ENCODE measurements at regions not wholly inside any gene's neighbourhood (a gene's known extent, or its start where the extent isn't known, plus 50 kb on each side); places are given as distances from the start of the nearest gene placed in this dataset.
"Not testable (repeated sequence)": the region's sequence is repeated elsewhere in the genome, so short reads cannot be mapped to it uniquely, and the experiment has no call there.

DNA sequence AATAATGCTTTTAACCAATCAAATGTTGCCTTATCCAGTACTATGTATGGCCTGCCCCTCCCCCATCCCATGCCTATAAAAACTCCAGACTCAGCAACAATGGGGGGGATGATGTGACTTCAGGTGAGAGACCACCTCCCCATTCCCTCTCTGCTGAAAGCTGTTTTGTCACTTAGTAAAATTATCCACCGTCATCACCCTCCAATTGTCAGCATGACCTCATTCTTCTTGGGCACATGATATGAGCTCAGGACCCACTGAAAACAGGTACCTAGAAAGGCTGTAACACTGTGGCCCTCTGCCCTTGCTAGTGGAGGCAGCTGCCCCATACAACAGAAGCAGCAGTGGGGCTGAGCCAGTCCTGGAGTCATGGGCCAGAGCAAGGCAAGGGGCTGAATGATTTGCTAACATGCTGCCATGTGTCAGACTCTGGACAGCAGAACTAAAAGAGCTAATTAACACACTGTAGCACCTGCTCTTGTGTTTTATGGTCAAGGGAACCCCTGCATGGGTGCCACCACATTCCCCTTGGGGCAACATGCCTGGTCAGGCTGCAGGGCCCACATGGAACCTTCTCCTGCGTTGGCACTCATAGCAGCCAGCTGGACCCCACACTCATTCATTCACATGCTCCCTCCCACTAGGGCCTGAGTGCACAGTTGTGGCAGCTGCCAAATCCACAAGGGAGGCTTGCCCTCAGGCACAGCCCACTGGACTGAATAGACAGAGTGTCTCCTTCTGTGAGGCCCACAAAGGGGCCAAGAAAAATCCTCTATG lies 722.2 kb upstream of the PCDH20 start:
- TF ChIP-seq POLR2A (IDR thresholded peaks at IDR 0.05; ENCODE audit: low read depth, low read length) = no peak
- DNase-seq (ENCODE audit: insufficient read length, low spot score) (no peak), FAIRE-seq (no peak)

DNA sequence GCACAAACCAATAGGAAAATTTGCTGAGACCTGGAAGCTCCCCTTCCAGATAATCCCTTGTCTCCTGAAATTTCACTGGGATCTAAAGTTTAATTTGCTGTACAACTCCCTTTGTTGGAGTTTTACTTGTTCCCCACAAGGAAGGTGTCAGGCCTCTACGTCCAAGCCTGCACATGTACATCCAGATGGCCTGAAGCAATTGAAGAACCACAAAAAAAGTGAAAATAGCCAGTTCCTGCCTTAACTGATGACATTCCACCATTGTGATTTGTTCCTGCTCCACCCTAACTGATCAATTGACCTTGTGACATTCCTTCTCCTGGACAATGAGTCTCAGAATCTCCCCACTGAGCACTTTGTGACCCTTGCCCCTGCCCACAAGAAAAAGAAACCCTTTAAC lies 716.0 kb upstream of the PCDH20 start:
- DNase-seq (ENCODE audit: insufficient read length, low spot score) = no peak
- no peak for FAIRE-seq
- no peak for TF ChIP-seq POLR2A (IDR thresholded peaks at IDR 0.05; ENCODE audit: low read depth, low read length)

DNA sequence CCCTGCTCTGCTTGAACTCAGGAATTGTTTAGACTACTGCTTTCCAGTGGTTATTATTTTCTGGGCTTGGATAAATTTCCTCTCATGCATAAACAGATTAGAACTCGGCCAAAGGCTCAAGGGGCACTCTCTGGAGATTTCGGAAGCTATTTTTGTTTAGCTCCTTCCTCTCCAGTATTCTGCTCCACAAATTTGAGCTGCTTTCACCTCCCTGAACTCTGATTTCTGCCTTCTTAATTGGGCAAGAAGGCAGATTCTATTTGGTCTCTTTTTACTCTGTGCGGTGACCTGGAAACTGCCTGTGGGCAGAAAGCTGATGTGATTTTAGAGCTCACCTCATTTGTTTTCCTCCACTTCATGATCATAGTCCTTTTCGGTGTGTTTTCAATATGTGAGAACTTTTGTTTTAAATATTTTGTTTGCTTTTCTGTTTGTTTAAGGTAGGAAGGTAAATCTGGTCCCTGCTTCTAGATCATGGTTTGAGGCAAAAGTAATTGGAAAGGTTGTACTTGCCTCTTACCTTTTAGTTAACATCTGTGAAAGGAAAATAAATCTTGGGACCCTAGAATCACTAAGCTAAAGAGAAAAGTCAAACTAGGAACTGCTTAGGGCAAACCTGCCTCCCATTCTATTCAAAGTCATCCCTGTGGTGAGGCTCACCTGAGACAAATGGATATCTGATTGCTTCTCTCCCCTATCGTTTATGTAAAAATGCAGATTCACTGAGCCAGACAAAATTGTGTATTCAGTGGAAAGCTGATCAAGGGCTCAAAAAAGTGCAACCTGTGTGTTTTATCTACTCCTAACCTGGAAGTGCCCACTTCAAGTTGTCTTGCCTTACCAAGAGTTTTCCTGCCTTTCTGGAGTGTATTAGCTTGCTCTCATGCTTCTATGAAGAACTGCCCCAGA lies 714.7 kb upstream of the PCDH20 start:
- DNase-seq (ENCODE audit: insufficient read length, low spot score) (no peak), FAIRE-seq (no peak)
- no peak for TF ChIP-seq POLR2A (IDR thresholded peaks at IDR 0.05; ENCODE audit: low read depth, low read length)

DNA sequence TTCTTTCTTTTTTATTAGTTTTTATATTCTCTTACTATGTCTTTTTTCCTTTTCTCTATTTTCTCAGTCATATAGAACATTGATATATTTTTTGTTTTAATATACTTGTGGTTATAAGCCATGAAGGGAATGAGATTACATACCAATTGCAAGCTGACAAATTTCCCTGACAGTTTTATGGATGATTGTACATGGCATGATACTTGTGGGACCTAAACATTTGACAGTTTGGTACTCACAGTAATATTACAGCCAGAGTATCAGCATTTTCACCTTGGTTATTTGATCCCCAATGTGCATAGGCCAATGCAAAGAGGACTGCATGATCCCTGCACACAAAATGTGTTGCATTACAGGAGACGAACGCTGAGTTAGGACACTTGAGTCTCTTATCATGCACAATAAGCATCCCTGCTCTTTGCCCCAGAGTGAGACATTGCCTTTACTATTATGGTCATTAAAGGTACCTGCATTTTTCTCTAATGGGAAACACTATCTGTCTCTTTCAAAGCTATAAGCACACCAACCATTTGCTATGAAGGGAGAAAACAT lies 713.4 kb upstream of the PCDH20 start:
- no peak for FAIRE-seq
- TF ChIP-seq POLR2A (IDR thresholded peaks at IDR 0.05; ENCODE audit: low read depth, low read length) = no peak
- DNase-seq (ENCODE audit: insufficient read length, low spot score) = no peak

DNA sequence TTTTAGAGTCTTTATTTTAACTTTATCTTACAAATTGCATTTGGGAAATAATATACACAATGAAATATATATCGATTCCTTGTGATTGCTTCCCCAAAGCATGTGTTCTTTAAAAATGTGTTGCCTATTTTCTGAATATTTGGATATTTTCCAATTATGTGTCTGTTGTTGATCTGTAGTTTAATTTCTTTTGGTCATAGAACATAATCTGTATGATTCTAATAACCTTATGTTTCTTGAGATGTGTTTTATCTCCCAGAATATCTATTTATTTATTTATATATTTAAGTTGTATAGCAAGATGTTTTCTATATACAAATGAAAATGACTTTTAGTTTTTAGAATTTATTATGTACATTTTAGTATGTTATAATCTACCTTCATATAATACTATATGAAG lies 710.8 kb upstream of the PCDH20 start:
- no peak for DNase-seq (ENCODE audit: insufficient read length, low spot score)
- no peak for FAIRE-seq
- TF ChIP-seq POLR2A (IDR thresholded peaks at IDR 0.05; ENCODE audit: low read depth, low read length) = no peak

DNA sequence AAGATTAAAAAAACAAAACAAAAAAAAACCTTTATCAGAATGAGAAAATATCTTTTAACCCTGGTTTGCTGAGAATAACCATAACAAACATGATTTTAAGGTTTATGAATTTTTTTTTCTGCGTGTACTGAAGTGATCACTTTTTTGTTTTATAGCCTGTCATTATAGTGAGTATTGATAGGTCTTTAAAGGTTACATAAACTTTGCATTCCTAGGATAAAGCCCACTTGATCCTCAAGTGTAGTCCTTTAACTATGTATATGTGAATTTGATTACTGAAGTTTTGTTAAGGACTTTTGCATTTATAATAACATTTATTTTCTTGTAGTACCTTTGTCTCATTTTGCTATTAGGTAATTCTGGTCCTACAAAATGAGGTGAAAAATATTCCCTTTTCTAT lies 709.8 kb upstream of the PCDH20 start:
- no peak for DNase-seq (ENCODE audit: insufficient read length, low spot score)
- TF ChIP-seq POLR2A (IDR thresholded peaks at IDR 0.05; ENCODE audit: low read depth, low read length) = no peak
- no peak for FAIRE-seq

DNA sequence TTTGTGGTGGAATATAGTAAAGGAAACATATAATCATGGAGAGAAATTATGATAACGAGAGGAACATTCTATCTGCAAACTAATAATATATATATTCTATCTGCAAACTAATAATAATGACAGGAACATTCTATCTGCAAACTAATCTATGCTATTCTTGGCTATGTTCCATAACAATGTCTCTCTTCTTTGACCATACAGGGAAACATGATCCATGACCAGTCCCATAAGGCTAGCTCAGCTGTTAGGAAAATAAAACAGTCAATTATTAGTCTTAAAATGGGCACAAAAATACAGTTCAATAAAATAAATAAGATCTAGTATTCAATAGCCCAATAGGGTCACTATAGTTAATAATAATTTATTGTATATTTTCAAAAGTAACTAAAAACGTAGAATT lies 707.8 kb upstream of the PCDH20 start:
- TF ChIP-seq POLR2A (IDR thresholded peaks at IDR 0.05; ENCODE audit: low read depth, low read length) = no peak
- FAIRE-seq = no peak
- no peak for DNase-seq (ENCODE audit: insufficient read length, low spot score)

DNA sequence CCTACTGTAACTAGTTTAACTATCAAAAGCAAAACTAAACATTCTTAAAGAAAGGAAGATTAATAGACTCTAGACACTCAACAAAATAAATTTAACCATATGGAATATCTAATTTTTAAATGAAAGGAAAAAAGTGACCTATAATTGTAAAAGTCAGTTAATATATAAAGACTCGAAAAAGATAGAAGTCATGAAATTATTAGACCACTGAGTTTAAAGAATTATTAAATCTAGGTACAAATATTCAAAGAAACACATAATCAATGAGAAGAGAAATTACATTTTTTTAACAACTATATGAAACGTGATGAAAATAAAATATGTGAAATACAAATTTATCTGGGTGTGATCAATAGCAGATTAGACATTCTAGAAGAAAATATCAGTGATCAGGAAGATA lies 706.8 kb upstream of the PCDH20 start:
- no peak for FAIRE-seq
- no peak for DNase-seq (ENCODE audit: insufficient read length, low spot score)
- TF ChIP-seq POLR2A (IDR thresholded peaks at IDR 0.05; ENCODE audit: low read depth, low read length) = no peak

DNA sequence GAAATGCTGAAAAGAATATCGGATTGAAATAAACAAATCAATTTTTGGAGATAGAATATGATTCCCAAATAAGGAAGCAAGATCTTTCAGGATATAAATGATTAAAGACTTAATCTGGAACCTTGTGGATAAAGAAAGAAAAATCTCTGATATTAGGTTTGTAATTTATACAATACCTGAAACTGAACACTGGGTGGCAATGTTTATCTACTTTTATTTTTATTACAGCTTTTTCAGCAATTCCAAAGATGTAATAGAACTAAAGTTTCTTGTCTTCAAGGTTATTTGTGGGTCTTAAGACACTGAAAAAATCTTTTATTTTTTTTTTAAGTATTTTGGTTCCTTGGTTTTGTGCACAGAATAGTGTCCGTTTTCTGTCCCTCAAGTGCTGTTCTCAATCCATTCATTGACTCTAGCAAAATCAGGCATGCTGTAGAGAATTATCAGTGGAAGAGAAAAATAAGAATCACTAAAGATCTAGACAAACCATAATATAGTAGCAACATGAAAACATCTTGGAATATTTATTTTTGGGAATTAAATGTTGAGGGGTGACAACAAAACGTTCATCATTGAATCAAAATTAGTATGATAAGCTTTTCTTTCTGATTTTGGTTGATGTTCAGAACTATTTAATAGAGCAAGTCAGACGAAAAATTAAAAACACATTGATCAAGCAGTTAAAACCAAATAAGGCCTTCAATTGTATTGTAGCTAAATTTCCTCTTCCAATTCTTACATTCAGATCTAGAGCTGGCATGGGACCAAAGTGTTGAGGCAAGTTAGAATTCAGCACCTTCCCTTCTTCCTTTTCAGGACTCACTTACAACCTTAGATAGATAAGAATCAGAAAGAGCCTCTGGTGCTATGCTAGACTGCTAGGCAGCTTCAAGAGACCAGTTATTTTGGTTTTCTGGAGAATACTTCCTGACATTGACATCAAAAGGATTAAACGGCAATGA lies 704.4 kb upstream of the PCDH20 start:
- no peak for TF ChIP-seq POLR2A (IDR thresholded peaks at IDR 0.05; ENCODE audit: low read depth, low read length)
- FAIRE-seq = no peak
- peak; percentile 6 for DNase-seq (ENCODE audit: insufficient read length, low spot score)

DNA sequence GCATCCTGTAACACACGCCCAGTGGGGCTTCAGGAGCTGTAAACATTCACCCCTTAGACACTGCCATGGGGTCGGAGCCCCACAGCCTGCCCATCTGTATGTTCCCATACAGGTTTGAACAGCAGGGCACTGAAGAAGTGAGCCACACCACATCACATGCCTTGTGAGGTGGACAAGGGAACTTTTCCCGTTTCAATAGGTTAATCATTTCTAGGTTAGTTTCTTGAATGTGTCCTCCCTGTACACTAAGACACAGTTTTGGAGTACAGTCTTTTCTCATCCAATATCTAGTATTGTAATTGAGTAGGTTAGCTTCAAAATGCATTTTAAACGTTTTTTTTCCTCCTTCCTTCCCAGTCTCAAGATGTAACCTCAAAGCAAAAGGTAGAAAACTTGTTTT lies 700.2 kb upstream of the PCDH20 start:
- DNase-seq (ENCODE audit: insufficient read length, low spot score) = no peak
- no peak for TF ChIP-seq POLR2A (IDR thresholded peaks at IDR 0.05; ENCODE audit: low read depth, low read length)
- no peak for FAIRE-seq

DNA sequence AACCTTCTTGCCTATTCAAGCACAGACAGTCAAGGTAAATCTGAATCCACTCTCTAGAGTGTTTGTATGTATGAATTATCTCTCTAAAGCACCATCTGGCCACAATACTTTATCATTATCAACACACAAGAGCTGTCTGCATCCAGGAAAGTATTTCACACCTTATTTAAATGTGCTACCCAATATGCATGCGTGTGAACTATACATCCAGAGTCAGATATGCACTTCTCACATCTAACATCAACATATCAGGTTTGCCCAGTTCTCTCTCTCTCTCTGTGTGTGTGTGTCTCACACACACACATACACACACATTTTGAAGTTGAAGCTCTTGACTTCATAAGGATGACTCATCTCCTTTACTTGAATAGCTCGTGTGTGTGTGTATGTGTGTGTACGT lies 697.5 kb upstream of the PCDH20 start:
- TF ChIP-seq POLR2A (IDR thresholded peaks at IDR 0.05; ENCODE audit: low read depth, low read length) = no peak
- FAIRE-seq (no peak), DNase-seq (ENCODE audit: insufficient read length, low spot score) (no peak)

DNA sequence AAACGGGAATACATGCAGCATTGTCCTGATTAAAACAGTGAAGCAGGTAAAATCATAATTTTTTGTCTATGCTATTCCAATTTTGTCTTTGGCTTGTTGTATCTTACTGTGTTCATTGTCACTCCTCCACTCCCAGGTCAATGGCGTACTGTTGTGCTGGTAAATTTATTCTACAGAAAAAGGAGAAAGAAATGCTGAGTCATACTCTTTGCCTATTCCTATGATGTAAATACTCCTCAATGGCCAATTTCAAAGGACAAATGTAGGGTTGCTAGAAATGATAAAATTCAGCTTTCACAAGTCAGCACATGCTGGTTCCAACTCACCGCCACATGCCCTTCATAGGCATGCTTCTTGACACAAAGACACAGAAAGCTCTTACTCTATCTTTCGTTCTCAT lies 694.4 kb upstream of the PCDH20 start:
- FAIRE-seq = no peak
- TF ChIP-seq POLR2A (IDR thresholded peaks at IDR 0.05; ENCODE audit: low read depth, low read length) = no peak
- no peak for DNase-seq (ENCODE audit: insufficient read length, low spot score)

DNA sequence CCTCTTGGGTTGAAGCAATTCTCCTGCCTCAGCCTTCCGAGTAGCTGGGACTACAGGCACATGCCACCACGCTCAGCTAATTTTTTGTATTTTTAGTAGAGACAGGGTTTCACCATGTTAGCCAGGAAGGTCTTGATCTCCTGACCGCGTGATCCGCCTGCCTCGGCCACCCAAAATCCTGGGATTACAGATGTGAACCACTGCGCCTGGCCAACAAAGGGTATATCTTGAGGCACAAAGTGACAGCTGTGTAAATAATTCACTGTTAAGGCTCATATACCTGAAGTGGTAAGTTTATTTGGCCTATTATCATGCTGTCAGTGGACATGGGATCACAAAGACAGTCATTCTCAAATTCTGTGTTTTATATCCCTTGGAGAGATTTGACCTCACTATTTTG lies 688.5 kb upstream of the PCDH20 start:
- DNase-seq (ENCODE audit: insufficient read length, low spot score); FAIRE-seq: not testable (repeated sequence)

Data from H54 (cell line).